Left lung (tissue), 4 donors: ENCODE measurements at regions not wholly inside any gene's neighbourhood (a gene's known extent, or its start where the extent isn't known, plus 50 kb on each side); places are given as distances from the start of the nearest gene placed in this dataset.

Experiments
- ATAC-seq: fragments of 200-7000 bp; cut with Tn5 transposase; one replicate; pipeline ENCODE4 v1.9.1; 2020; ENCODE audit warnings: moderate library complexity
- DNase-seq, 4 donors: peaks; one replicate each; pipeline ENCODE4 v3.0.0-alpha.2; 2013 to 2020
- H3K27ac ChIP-seq, 2 donors: fragments of 200-600 bp; sonication (generic) in 1 of 2; one replicate each; pipeline versions ENCODE4 v1.5.0 to v1.8.0; 2020 to 2021
- H3K27me3 ChIP-seq, 2 donors: fragments of 200-600 bp; sonication (generic) in 1 of 2; one replicate each; pipeline versions ENCODE4 v1.5.0 to v1.8.0; 2020 to 2021
- H3K36me3 ChIP-seq, 2 donors: fragments of 200-600 bp; sonication (generic) in 1 of 2; one replicate each; pipeline versions ENCODE4 v1.5.0 to v1.8.0; 2020 to 2021
- H3K4me1 ChIP-seq, 2 donors: fragments of 200-600 bp; one replicate each; pipeline ENCODE4 v1.8.0; 2021
- H3K4me3 ChIP-seq, 2 donors: fragments of 200-600 bp; sonication (generic) in 1 of 2; one replicate each; pipeline versions ENCODE4 v1.5.0 to v1.8.0; 2020 to 2021; ENCODE audit warnings: mild to moderate bottlenecking in 1 of 2
- H3K9me3 ChIP-seq, 2 donors: fragments of 200-600 bp; sonication (generic) in 1 of 2; one replicate each; pipeline versions ENCODE4 v1.5.0 to v1.8.0; 2020 to 2021
- CTCF ChIP-seq, 2 donors: fragments of 200-600 bp; sonication (generic) in 1 of 2; IDR thresholded peaks; one replicate each; pipeline versions ENCODE4 v1.5.0 to v1.8.0; 2021; ENCODE audit warnings: antibody characterized with exemption in 2 of 2
- intact Hi-C, 2 donors: fragments of 100-400 bp; cut with DNase I; formaldehyde crosslinking; loops; one replicate each; pipeline versions ENCODE4 v1.11.2 to v1.14.2; 2022
- donor health status: DM: no; HTN: yes; CAD: no.
- donor health status: DM: no; HTN: no; CAD: no.

GRCh38 chr13:76634431-76635191 lies 251.6 kb downstream of the KCTD12 start:
- Histone ChIP-seq H3K4me3 (no peak overlapping the region), H3K4me1 (no peaks in the 10 kb centered on the region), H3K9me3 (no peaks in the 10 kb centered on the region), H3K36me3 (no peaks in the 10 kb centered on the region), H3K27me3 (no peaks in the 10 kb centered on the region), H3K27ac (peak overlapping the region in 1 of 2 donors; percentile 13)
- no peak for TF ChIP-seq CTCF (IDR thresholded peaks at IDR 0.05)
- DNase-seq (no peak), ATAC-seq (no peak)
- intact Hi-C loops: no loop called here

- Histone ChIP-seq H3K9me3 (peaks cover 0 to 4% of the 10 kb centered on the region in 2 donors), H3K27ac (no peak overlapping the region), H3K27me3 (no peaks in the 10 kb centered on the region), H3K4me3 (no peak overlapping the region), H3K36me3 (no peaks in the 10 kb centered on the region), H3K4me1 (no peaks in the 10 kb centered on the region)
- ATAC-seq (peak; percentile 49), DNase-seq (no peak)
- TF ChIP-seq CTCF (IDR thresholded peaks at IDR 0.05): no peak
- intact Hi-C loops: no loop called here
Observed at GRCh38 chr13:76632401-76633044, 253.7 kb downstream of the KCTD12 start.

DNA sequence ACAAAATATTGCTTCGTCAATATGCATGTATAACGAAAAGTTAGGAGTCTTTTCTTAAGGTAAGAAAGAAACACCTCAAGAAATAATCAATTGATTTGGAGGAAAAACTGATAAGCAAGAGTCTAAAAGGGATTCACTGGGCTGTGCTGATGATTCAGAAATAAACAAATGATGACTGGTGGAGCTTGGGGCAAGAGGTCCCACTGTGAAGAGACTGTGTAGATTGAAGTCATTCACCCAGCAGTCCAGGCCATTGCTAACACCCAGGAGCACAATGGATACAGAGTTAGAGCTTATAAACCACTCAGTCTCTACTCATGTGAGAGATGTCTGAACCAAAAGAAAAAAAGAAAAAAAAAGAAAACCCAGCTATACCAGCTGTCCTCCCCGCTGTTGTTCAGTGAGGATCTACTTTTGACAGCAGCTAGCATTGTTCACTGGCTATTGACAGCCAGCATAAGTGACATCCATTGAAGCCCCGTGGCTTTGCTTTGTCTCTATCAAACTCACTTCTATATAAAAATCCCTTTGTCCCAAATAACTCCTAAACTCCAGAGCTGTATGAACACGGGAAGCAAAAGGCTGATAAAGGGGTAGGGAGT lies 255.5 kb downstream of the KCTD12 start:
- peaks cover 0 to 4% of the 10 kb centered on the region in 2 donors for H3K9me3 ChIP-seq
- DNase-seq: no peak

GRCh38 chr13:76622315-76623040 lies 263.7 kb downstream of the KCTD12 start:
- no peak overlapping the region for H3K27ac ChIP-seq
- ATAC-seq: no peak
- no peak for TF ChIP-seq CTCF (IDR thresholded peaks at IDR 0.05)

More for the DNA sequence above, 255.5 kb downstream of the KCTD12 start:
- Histone ChIP-seq H3K4me1 (no peaks in the 10 kb centered on the region), H3K4me3 (no peak overlapping the region), H3K36me3 (no peaks in the 10 kb centered on the region), H3K27ac (no peak overlapping the region), H3K27me3 (no peaks in the 10 kb centered on the region)
- ATAC-seq: no peak
- intact Hi-C loops: no loop called here
- TF ChIP-seq CTCF (IDR thresholded peaks at IDR 0.05): no peak

DNA sequence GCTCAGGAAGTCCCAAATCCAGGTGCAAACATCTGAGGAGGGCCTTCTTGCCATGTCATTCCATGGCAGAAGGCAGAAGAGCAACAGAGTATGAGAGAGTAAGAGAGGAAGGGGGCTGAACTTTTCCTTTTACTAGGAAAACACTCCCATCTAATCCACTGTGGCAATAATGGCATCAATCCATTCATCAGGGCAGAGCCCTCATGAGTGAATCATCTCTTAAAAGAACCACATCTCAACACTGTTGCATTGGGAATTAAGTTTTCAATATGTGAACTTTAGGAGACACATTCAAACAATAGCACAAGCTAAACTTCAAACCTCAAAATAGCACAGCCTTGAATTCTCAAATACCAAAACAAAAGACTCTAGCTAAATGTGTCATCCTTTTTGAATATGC lies 264.5 kb downstream of the KCTD12 start:
- ATAC-seq (no peak), DNase-seq (no peak)
- intact Hi-C loops: no loop called here
- Histone ChIP-seq H3K4me3 (no peak overlapping the region), H3K36me3 (no peaks in the 10 kb centered on the region), H3K4me1 (no peaks in the 10 kb centered on the region), H3K27ac (no peak overlapping the region), H3K9me3 (no peaks in the 10 kb centered on the region), H3K27me3 (no peaks in the 10 kb centered on the region)
- no peak for TF ChIP-seq CTCF (IDR thresholded peaks at IDR 0.05)

More at GRCh38 chr13:76622315-76623040, 263.7 kb downstream of the KCTD12 start:
- intact Hi-C loops: no loop called here
- H3K4me3 ChIP-seq: no peak overlapping the region
- H3K36me3 ChIP-seq: no peaks in the 10 kb centered on the region
- no peaks in the 10 kb centered on the region for H3K9me3 ChIP-seq
- H3K4me1 ChIP-seq: no peaks in the 10 kb centered on the region
- H3K27me3 ChIP-seq: no peaks in the 10 kb centered on the region
- no peak for DNase-seq
